Progenitor cell of endocrine pancreas (in vitro differentiated cells): ENCODE measurements at regions not wholly inside any gene's neighbourhood (a gene's known extent, or its start where the extent isn't known, plus 50 kb on each side); places are given as distances from the start of the nearest gene placed in this dataset.

Source experiments
- DNase-seq: peaks from one replicate; pipeline ENCODE4 v3.0.0; 2021; ENCODE audit warnings: low spot score; ENCODE audit not compliant: unreplicated experiment
- H3K27ac Mint-ChIP-seq: 2 replicates; pipeline ENCODE4 v1.8.0; 2021; ENCODE audit warnings: mild to moderate bottlenecking, moderate library complexity, mixed read lengths
- H3K27me3 Mint-ChIP-seq: 2 replicates; pipeline ENCODE4 v1.8.0; 2021; ENCODE audit warnings: mixed read lengths
- H3K36me3 Mint-ChIP-seq: 2 replicates; pipeline ENCODE4 v1.8.0; 2022; ENCODE audit warnings: mixed read lengths; ENCODE audit not compliant: insufficient read depth
- H3K4me1 Mint-ChIP-seq: 2 replicates; pipeline ENCODE4 v1.8.0; 2021; ENCODE audit warnings: low read depth, mixed read lengths
- H3K4me3 Mint-ChIP-seq: 2 replicates; pipeline ENCODE4 v1.8.0; 2021; ENCODE audit warnings: low read depth, mild to moderate bottlenecking, moderate library complexity, mixed read lengths
- H3K9me3 Mint-ChIP-seq: 2 replicates; pipeline ENCODE4 v1.8.0; 2021; ENCODE audit warnings: low read depth, mixed read lengths
- TF ChIP-seq, protein P1 (sequence below): fragments of 200-600 bp; sonication (generic); IDR thresholded peaks from one replicate; pipeline ENCODE4 v1.5.0; 2021; ENCODE audit warnings: antibody characterized with exemption, mild to moderate bottlenecking; ENCODE audit not compliant: unreplicated experiment

DNA sequence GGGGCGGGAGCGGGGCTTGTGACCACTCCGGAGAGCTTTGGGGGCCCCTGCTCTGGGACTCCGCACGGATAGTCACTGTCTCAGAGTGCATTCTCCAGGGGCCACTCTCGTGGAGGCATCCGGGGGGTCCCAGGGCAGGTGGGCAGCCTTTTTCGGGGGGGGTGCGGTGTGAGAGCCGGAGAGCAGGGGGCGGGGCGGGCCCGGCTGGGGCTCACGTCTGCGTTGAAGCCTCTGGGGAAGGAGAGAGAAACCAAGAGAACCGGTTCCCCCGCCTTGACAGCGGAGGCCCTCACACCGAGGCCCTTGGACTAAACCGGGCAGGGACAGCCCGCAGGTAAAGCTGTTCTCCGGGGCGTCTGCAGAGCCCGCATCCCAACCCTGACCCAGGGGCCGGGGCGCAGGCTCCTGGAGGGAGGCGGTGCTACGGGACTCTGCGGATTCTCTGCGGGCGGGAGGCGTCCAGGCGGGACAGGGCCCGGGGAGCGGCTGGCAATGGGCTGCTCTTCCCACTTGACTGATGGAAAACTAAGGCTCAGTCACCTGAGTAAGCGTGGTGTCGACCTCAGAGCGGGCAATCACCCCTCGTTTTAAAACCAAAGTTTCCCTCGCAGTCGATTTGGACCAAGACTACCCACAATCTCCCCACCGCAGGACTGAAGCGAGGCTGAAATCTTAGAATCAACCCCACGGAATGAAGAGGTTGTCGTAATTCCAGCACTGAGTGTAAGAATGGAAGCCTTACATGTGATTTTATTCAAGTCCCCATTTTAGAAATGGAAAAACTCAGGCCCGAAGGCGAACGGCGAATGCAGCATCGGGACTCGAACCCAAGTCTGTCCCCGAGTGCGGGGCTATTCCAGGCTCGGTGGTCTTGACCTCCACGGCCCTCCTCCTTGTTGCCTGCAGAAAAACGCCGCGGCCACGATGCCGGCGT, 49.6 kb upstream of the AMZ2 start:
- no peak overlapping the region for H3K27ac Mint-ChIP-seq
- no peak for DNase-seq
- H3K9me3 Mint-ChIP-seq, result no peaks in the 10 kb centered on the region
- H3K27me3 Mint-ChIP-seq, result peaks cover 77% of the 10 kb centered on the region
- H3K4me3 Mint-ChIP-seq, result no peak overlapping the region
- TF ChIP-seq, protein P1, sequence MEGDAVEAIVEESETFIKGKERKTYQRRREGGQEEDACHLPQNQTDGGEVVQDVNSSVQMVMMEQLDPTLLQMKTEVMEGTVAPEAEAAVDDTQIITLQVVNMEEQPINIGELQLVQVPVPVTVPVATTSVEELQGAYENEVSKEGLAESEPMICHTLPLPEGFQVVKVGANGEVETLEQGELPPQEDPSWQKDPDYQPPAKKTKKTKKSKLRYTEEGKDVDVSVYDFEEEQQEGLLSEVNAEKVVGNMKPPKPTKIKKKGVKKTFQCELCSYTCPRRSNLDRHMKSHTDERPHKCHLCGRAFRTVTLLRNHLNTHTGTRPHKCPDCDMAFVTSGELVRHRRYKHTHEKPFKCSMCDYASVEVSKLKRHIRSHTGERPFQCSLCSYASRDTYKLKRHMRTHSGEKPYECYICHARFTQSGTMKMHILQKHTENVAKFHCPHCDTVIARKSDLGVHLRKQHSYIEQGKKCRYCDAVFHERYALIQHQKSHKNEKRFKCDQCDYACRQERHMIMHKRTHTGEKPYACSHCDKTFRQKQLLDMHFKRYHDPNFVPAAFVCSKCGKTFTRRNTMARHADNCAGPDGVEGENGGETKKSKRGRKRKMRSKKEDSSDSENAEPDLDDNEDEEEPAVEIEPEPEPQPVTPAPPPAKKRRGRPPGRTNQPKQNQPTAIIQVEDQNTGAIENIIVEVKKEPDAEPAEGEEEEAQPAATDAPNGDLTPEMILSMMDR, result no peak
- no peaks in the 10 kb centered on the region for H3K36me3 Mint-ChIP-seq
- H3K4me1 Mint-ChIP-seq, result peaks cover 12% of the 10 kb centered on the region
